Activated CD4-positive, alpha-beta T cell treated with anti-CD3 and anti-CD28 coated beads for 36 hours (primary cell): ENCODE measurements at regions not wholly inside any gene's neighbourhood (a gene's known extent, or its start where the extent isn't known, plus 50 kb on each side); places are given as distances from the start of the nearest gene placed in this dataset.
"Not testable (repeated sequence)": the region's sequence is repeated elsewhere in the genome, so short reads cannot be mapped to it uniquely, and the experiment has no call there.

Source experiments
- ATAC-seq: fragments of 200-7000 bp; cut with Tn5 transposase; one replicate; pipeline ENCODE4 v1.10.0; 2021; ENCODE audit warnings: mild to moderate bottlenecking, moderate library complexity
- CTCF ChIA-PET: fragments of 350-600 bp; sonication (Branson Sonifier 250); formaldehyde crosslinking; loops from one replicate; lab custom pipeline; 2021; ENCODE audit warnings: antibody characterized with exemption; lab: Charles Lee
- POLR2A ChIA-PET: fragments of 350-600 bp; sonication (Branson Sonifier 250); formaldehyde crosslinking; loops from one replicate; lab custom pipeline; 2021; ENCODE audit warnings: antibody characterized with exemption, inconsistent platforms; lab: Charles Lee
- DNase-seq: peaks from one replicate; pipeline ENCODE4 v3.0.0-alpha.2; 2020
- H3K27ac Mint-ChIP-seq: one replicate; pipeline ENCODE4 v1.8.0; 2021; ENCODE audit warnings: mixed read lengths
- H3K27me3 Mint-ChIP-seq: one replicate; pipeline ENCODE4 v1.8.0; 2021; ENCODE audit warnings: mixed read lengths
- H3K36me3 Mint-ChIP-seq: one replicate; pipeline ENCODE4 v1.8.0; 2021; ENCODE audit warnings: low read depth, mixed read lengths
- H3K4me1 Mint-ChIP-seq: one replicate; pipeline ENCODE4 v1.8.0; 2021; ENCODE audit warnings: mixed read lengths
- H3K4me3 Mint-ChIP-seq: one replicate; pipeline ENCODE4 v1.8.0; 2021; ENCODE audit warnings: mild to moderate bottlenecking, moderate library complexity, mixed read lengths
- H3K9me3 Mint-ChIP-seq: one replicate; pipeline ENCODE4 v1.8.0; 2021; ENCODE audit warnings: low read depth, mixed read lengths
- intact Hi-C, 2 experiments: fragments of 100-400 bp; cut with DNase I in 1 of 2; cut with micrococcal nuclease in 1 of 2; formaldehyde crosslinking; loops; one replicate each; pipeline versions ENCODE4 v1.14.2 to v1.15.1; 2022 to 2024; cut with DNase I, micrococcal nuclease

DNA sequence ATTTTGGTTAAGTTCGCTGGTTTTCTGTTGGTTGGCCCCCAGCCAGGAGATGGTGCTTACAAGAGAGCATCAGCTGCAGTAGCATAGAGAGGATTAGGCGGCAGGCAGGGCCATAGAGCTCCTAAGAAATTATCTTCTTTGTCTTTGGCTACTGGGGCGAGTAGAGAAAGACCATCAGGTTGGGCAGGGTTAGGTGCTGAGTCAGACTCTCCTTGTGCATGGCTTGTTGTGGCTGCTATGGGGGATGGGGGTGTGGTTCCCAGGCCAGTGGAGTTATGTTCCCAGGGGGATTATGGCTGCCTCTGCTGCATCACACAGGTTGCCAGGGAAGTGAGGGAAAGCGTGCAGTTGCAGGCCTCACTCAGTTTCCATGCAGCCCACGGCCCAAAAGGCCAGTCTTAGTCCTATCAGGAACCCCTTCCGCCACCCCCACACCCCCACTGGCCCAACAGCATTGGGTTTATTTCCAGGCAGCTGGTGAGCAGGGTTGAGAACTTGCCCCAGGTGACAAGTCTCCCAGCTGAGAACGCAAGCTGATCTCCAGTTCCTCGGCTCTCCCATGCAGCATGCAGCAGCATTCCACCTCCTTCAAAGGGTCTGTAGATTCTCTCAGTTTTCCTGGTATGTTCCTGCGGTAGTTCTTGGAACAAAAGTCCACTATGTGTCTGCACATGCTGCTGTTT lies 243.7 kb downstream of the UTRN start:
- ChIA-PET POLR2A (no interaction called here), CTCF (interaction anchor here (0.6 to 1.3 kb wide), 4 partner anchors 10 to 20 kb away, joined by 3 to 5 read pairs (median 3); no protein-coding TSS in a partner anchor)
- Mint-ChIP-seq H3K27me3 (no peaks in the 10 kb centered on the region), H3K36me3 (peaks cover 44% of the 10 kb centered on the region), H3K4me3 (no peak overlapping the region), H3K9me3 (no peaks in the 10 kb centered on the region), H3K27ac (no peak overlapping the region), H3K4me1 (peaks cover 2% of the 10 kb centered on the region)
- intact Hi-C loops = no loop called here
- ATAC-seq (no peak), DNase-seq (no peak)

- Mint-ChIP-seq H3K9me3 (no peaks in the 10 kb centered on the region), H3K27ac (no peak overlapping the region), H3K4me1 (peaks cover 2% of the 10 kb centered on the region), H3K27me3 (no peaks in the 10 kb centered on the region), H3K36me3 (peaks cover 42% of the 10 kb centered on the region), H3K4me3 (no peak overlapping the region)
- no peak for ATAC-seq
- intact Hi-C loops = no loop called here
- CTCF ChIA-PET = interaction anchor here (1.3 kb wide), 1 partner anchor 19 kb away, joined by 3 read pairs; no protein-coding TSS in a partner anchor
- no peak for DNase-seq
- POLR2A ChIA-PET = no interaction called here
These were observed 245.0 kb downstream of the UTRN start for GRCh38 chr6:144530118-144530517.

DNA sequence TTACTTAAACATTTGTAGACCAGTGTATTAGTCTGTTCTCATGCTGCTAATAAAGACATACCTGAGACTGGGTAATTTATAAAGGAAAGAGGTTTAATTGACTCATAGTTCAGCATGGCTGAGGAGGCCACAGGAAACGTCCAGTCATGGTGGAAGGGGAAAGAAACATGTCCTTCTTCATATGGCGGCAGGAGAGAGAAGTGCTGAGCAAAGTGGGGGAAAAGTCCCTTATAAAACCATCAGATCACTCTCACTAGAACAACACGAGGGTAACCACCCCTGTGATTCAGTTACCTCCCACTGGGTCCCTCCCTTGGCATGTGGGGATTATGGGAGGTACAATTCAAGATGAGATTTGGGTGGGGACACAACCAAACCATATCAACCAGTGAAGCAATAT lies 247.1 kb downstream of the UTRN start:
- H3K4me3 Mint-ChIP-seq, intact Hi-C loops, POLR2A ChIA-PET, CTCF ChIA-PET, ATAC-seq, H3K4me1 Mint-ChIP-seq, DNase-seq, H3K27ac Mint-ChIP-seq, H3K27me3 Mint-ChIP-seq, H3K9me3 Mint-ChIP-seq: not testable (repeated sequence)
- peaks cover 37% of the 10 kb centered on the region for H3K36me3 Mint-ChIP-seq

DNA sequence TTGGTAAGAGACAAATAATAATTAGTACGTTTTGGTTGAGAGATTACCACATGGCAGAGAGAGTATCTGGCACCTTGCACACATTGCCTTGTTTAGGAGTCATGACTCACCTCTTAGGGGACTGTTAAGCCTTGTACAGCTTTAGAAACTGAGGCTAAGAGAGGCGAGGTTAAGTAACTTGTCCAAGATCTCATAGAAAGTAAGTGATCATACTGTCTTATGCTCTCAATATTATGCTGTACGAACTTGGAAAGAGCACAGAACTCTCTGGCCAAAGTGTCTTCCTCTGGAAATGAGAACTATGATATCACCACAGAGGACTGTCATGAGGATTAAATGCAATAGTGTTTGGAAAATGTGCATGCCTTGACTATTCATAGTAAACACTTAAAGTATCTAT lies 249.0 kb downstream of the UTRN start:
- POLR2A ChIA-PET = no interaction called here
- Mint-ChIP-seq H3K9me3 (no peaks in the 10 kb centered on the region), H3K4me1 (no peaks in the 10 kb centered on the region), H3K4me3 (no peak overlapping the region), H3K27me3 (no peaks in the 10 kb centered on the region), H3K36me3 (peaks cover 36% of the 10 kb centered on the region), H3K27ac (no peak overlapping the region)
- ATAC-seq (no peak), DNase-seq (no peak)
- CTCF ChIA-PET = interaction anchor here (1.4 kb wide), 1 partner anchor 56 kb away, joined by 3 read pairs; no protein-coding TSS in a partner anchor
- intact Hi-C loops = no loop called here

- POLR2A ChIA-PET = no interaction called here
- no peak for DNase-seq
- Mint-ChIP-seq H3K4me1 (no peaks in the 10 kb centered on the region), H3K27me3 (no peaks in the 10 kb centered on the region), H3K27ac (no peak overlapping the region), H3K36me3 (peaks cover 33% of the 10 kb centered on the region), H3K4me3 (no peak overlapping the region), H3K9me3 (no peaks in the 10 kb centered on the region)
- intact Hi-C loops = no loop called here
- CTCF ChIA-PET = interaction anchor here (1.4 kb wide), 2 partner anchors 9 to 58 kb away, joined by 3 read pairs; no protein-coding TSS in a partner anchor
- no peak for ATAC-seq
These were observed 250.5 kb downstream of the UTRN start for GRCh38 chr6:144535630-144536029.

GRCh38 chr6:144536079-144536478 lies 250.9 kb downstream of the UTRN start:
- no peak for ATAC-seq
- CTCF ChIA-PET = interaction anchor here (1.4 kb wide), 1 partner anchor 9 kb away, joined by 3 read pairs; no protein-coding TSS in a partner anchor
- peaks cover 29% of the 10 kb centered on the region for H3K36me3 Mint-ChIP-seq

DNA sequence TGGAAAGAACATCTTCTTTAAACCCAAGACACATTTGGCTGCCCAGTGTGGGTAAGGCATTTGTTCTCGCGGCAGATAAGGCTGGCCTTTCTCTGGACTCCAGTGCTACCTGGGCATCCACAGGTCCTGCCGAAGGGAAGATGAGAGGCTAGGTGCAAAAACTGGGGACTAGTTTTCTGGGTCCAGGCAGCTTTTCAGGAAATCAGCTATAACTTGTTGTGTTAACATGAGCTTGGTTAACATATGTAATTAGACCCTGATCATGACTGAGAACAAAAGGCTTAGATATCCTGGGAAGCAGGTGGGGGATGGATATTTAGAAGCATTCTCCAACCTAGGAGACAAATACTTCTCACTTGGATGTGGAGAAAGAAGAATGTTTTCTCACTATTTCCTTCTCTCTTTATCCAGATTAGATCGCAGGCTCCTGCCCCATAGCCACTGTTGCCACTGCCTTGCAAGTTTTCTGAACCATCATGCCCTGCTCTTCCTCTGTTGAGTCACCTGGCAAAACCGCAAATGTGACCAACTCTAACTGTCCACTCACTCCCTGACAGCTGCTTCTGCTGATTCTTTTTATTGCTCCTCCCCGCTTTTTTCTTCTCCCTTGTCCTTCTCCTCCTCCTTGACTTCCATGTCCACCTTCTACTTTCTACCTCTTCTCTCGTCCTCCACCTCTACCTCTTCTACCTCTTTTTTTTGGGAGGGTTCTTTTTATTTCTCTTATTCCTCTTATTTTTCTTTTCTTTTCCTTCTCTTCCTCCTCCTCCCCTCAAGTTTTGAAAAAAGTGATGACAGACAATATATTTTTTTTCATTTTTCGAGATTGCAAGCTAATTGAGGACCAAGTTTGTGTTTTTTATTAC lies 258.1 kb downstream of the UTRN start:
- ChIA-PET CTCF (interaction anchor here (0.7 to 1.5 kb wide), 3 partner anchors 42 to 905 kb away, joined by 3 to 4 read pairs (median 3); no protein-coding TSS in a partner anchor), POLR2A (no interaction called here)
- Mint-ChIP-seq H3K27me3 (no peaks in the 10 kb centered on the region), H3K27ac (no peak overlapping the region), H3K4me3 (no peak overlapping the region), H3K4me1 (peaks cover 20% of the 10 kb centered on the region), H3K9me3 (no peaks in the 10 kb centered on the region), H3K36me3 (peaks cover 38% of the 10 kb centered on the region)
- ATAC-seq = no peak
- intact Hi-C loops = no loop called here
- no peak for DNase-seq

More at GRCh38 chr6:144536079-144536478, 250.9 kb downstream of the UTRN start:
- no peaks in the 10 kb centered on the region for H3K9me3 Mint-ChIP-seq
- H3K4me3 Mint-ChIP-seq = no peak overlapping the region
- no peak for DNase-seq
- intact Hi-C loops = no loop called here
- H3K4me1 Mint-ChIP-seq = no peaks in the 10 kb centered on the region
- H3K27ac Mint-ChIP-seq = no peak overlapping the region
- POLR2A ChIA-PET = no interaction called here
- H3K27me3 Mint-ChIP-seq = no peaks in the 10 kb centered on the region

- DNase-seq = peak; percentile 31
- CTCF ChIA-PET = interaction anchor here (0.6 to 1.5 kb wide), 5 partner anchors 11 to 925 kb away, joined by 3 to 6 read pairs (median 3); no protein-coding TSS in a partner anchor
These were observed 259.2 kb downstream of the UTRN start for GRCh38 chr6:144544266-144544830.

GRCh38 chr6:144546807-144547206 lies 261.7 kb downstream of the UTRN start:
- peaks cover 20% of the 10 kb centered on the region for H3K4me1 Mint-ChIP-seq
- POLR2A ChIA-PET = no interaction called here
- no peak overlapping the region for H3K27ac Mint-ChIP-seq
- intact Hi-C loops = no loop called here
- H3K36me3 Mint-ChIP-seq = peaks cover 49% of the 10 kb centered on the region
- no peaks in the 10 kb centered on the region for H3K27me3 Mint-ChIP-seq
- no peaks in the 10 kb centered on the region for H3K9me3 Mint-ChIP-seq
- DNase-seq = no peak
- H3K4me3 Mint-ChIP-seq = no peak overlapping the region
- ATAC-seq = no peak
- CTCF ChIA-PET = interaction anchor here (0.7 kb wide), 1 partner anchor 17 kb away, joined by 3 read pairs; no protein-coding TSS in a partner anchor

More at GRCh38 chr6:144544266-144544830, 259.2 kb downstream of the UTRN start:
- H3K27me3 Mint-ChIP-seq = no peaks in the 10 kb centered on the region
- intact Hi-C loops = loop anchor here in 1 of 2 experiments (1.0 kb wide), 2 partner anchors 53 to 413 kb away; no protein-coding TSS in a partner anchor
- no peaks in the 10 kb centered on the region for H3K9me3 Mint-ChIP-seq
- POLR2A ChIA-PET = interaction anchor here (0.6 to 0.7 kb wide), 2 partner anchors 44 to 478 kb away, joined by 3 to 4 read pairs; no protein-coding TSS in a partner anchor
- ATAC-seq = peak; percentile 99
- peak overlapping the region; percentile 2 for H3K27ac Mint-ChIP-seq
- H3K4me3 Mint-ChIP-seq = no peak overlapping the region
- H3K4me1 Mint-ChIP-seq = peaks cover 20% of the 10 kb centered on the region
- H3K36me3 Mint-ChIP-seq = peaks cover 38% of the 10 kb centered on the region

DNA sequence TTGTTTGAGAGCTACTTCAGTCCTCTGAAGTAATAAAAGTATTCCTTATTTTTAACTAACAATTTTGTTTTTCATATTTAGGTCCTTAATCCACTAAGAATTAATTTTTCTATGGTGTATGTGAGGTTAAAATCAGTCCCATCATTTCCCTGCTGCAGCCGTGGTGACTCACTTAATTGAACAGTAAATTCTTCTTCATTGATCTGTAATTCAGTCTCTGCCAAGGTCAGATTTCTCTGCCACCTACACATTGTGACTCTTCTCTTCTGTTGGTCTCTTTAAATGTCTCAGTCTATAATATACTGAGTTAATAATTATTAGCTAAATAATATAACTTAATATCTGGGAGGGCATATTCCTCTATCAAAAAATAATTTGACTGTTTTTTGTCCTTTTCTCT lies 262.3 kb downstream of the UTRN start:
- H3K9me3 Mint-ChIP-seq = no peaks in the 10 kb centered on the region
- no peaks in the 10 kb centered on the region for H3K27me3 Mint-ChIP-seq
- CTCF ChIA-PET = interaction anchor here (0.7 kb wide), 1 partner anchor 16 kb away, joined by 3 read pairs; no protein-coding TSS in a partner anchor
- H3K4me1 Mint-ChIP-seq = peaks cover 20% of the 10 kb centered on the region
- peaks cover 45% of the 10 kb centered on the region for H3K36me3 Mint-ChIP-seq
- intact Hi-C loops = no loop called here
- ATAC-seq (no peak), DNase-seq (no peak)
- no peak overlapping the region for H3K4me3 Mint-ChIP-seq
- POLR2A ChIA-PET = no interaction called here
- H3K27ac Mint-ChIP-seq = no peak overlapping the region

DNA sequence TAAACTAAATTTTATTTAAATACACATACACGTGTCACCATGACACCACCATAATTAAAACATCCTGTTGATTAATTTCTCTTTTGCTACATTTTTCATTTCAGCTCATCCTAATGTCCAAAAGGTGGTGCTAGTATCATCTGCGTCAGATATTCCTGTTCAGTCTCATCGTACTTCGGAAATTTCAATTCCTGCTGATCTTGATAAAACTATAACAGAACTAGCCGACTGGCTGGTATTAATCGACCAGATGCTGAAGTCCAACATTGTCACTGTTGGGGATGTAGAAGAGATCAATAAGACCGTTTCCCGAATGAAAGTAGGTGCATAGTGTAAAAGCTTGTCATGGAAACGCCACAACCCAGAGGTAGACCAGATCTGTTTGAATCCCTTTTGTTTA lies 263.4 kb downstream of the UTRN start:
- intact Hi-C loops = no loop called here
- H3K9me3 Mint-ChIP-seq = no peaks in the 10 kb centered on the region
- H3K4me1 Mint-ChIP-seq = peaks cover 16% of the 10 kb centered on the region
- DNase-seq = no peak
- ChIA-PET POLR2A (interaction anchor here (0.5 kb wide), 1 partner anchor 198 kb away, joined by 5 read pairs; no protein-coding TSS in a partner anchor), CTCF (interaction anchor here (0.7 to 0.9 kb wide), 2 partner anchors 20 to 35 kb away, joined by 3 read pairs; no protein-coding TSS in a partner anchor)
- peaks cover 40% of the 10 kb centered on the region for H3K36me3 Mint-ChIP-seq
- no peaks in the 10 kb centered on the region for H3K27me3 Mint-ChIP-seq
- no peak for ATAC-seq
- no peak overlapping the region for H3K4me3 Mint-ChIP-seq
- no peak overlapping the region for H3K27ac Mint-ChIP-seq
